ENCODE measurements at regions not wholly inside any gene's neighbourhood (a gene's known extent, or its start where the extent isn't known, plus 50 kb on each side); places are given as distances from the start of the nearest gene placed in this dataset.

DNA sequence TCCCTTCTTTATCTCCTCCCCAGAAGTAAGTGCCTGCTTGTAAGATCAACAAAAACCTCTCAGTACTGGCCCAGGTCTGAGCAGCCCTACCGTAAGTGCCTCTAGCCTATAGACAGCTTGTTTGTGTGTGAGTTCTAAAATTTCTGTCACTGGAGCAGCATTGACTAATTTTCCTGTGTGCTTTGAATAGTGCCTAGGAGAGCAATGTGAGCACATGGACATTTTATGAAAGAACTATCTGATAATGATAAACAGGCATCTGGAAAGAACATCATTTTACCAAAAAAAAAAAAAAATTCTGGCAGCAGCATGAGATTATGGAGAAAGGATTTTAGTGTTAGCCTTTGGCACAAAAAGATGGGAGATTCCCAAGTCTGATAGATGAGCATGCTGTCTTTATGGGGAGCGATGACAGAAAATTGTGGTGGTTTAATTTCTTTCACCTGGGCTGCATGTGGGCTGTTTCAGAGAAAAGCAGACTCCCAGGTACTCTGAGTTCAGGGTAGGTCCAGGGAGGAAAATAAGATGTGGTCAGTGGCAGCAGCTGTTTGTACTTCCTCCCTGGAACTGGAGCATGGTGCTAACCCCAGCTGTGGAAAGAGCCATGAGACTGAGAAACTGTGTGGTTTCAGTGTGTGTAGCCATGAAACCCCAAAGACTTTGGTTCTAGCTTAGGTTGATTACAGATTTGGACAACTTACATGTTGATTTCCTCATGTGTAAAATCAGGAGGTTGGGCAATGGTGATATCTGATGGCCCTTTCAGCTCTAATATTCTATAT lies 419.9 kb downstream of the NTRK2 start:
- no peak overlapping the region for H3K4me2 ChIP-seq (ENCODE audit: low read depth, low read length, poor library complexity, severe bottlenecking)

DNA sequence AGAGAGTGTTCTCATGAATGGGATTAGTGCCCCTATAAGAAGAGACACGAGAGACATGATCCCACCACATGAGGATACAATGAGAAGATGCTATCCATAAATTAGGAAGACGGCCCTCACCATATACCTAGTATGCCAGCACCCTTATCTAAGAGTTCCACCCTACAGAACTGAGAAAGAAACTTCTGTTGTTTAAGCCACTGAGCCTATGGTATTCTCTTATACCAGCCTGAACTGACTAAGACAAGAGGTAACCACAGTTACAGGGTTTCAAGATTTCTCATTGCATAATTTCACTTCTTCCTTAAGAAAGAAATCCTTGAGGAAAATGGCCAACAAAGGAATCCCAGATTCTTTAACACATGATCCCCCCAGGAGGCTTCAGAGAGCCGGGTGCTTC lies 412.4 kb downstream of the NTRK2 start:
- H3K79me2 ChIP-seq (ENCODE audit: insufficient read depth, low read length), result no peaks in the 10 kb centered on the region
- H3K9me2 ChIP-seq (replicated peaks; ENCODE audit: low read depth, low read length), result no peaks in the 10 kb centered on the region
- TF ChIP-seq, protein P1, sequence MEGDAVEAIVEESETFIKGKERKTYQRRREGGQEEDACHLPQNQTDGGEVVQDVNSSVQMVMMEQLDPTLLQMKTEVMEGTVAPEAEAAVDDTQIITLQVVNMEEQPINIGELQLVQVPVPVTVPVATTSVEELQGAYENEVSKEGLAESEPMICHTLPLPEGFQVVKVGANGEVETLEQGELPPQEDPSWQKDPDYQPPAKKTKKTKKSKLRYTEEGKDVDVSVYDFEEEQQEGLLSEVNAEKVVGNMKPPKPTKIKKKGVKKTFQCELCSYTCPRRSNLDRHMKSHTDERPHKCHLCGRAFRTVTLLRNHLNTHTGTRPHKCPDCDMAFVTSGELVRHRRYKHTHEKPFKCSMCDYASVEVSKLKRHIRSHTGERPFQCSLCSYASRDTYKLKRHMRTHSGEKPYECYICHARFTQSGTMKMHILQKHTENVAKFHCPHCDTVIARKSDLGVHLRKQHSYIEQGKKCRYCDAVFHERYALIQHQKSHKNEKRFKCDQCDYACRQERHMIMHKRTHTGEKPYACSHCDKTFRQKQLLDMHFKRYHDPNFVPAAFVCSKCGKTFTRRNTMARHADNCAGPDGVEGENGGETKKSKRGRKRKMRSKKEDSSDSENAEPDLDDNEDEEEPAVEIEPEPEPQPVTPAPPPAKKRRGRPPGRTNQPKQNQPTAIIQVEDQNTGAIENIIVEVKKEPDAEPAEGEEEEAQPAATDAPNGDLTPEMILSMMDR (conservative IDR thresholded peaks at IDR 0.05; ENCODE audit: low read length), result no peak
- TF ChIP-seq EZH2phosphoT487 (IDR thresholded peaks at IDR 0.05; ENCODE audit: borderline replicate concordance), result no peak
- no peaks in the 10 kb centered on the region for H3K4me1 ChIP-seq (ENCODE audit: insufficient read depth, low read length, poor library complexity, severe bottlenecking)
- no peaks in the 10 kb centered on the region; the same call in 1 of the 2 replicates for H3K9me3 ChIP-seq (ENCODE audit: insufficient read depth, low read depth, low read length)
- H3K4me2 ChIP-seq (ENCODE audit: low read depth, low read length, poor library complexity, severe bottlenecking), result no peak overlapping the region
- no peaks in the 10 kb centered on the region for H3K27me3 ChIP-seq (ENCODE audit: insufficient read depth, low read length, poor library complexity, severe bottlenecking)
- no peaks in the 10 kb centered on the region for H3F3A ChIP-seq (ENCODE audit: low read depth)
- H4K20me1 ChIP-seq (ENCODE audit: insufficient read depth, low read length, poor library complexity, severe bottlenecking), result no peaks in the 10 kb centered on the region
- H3K9ac ChIP-seq (ENCODE audit: low read depth, low read length, poor library complexity, severe bottlenecking), result no peak overlapping the region
- no peak overlapping the region for H2AFZ ChIP-seq (ENCODE audit: low read length)
- no peaks in the 10 kb centered on the region for H3K36me3 ChIP-seq (ENCODE audit: insufficient read depth, low read length)
- no peak overlapping the region for H3K4me3 ChIP-seq (ENCODE audit: low read length, poor library complexity, severe bottlenecking)

More for the DNA sequence above, 419.9 kb downstream of the NTRK2 start:
- no peaks in the 10 kb centered on the region for H4K20me1 ChIP-seq (ENCODE audit: insufficient read depth, low read length, poor library complexity, severe bottlenecking)
- no peak overlapping the region for H3K9ac ChIP-seq (ENCODE audit: low read depth, low read length, poor library complexity, severe bottlenecking)
- no peaks in the 10 kb centered on the region for H3K79me2 ChIP-seq (ENCODE audit: insufficient read depth, low read length)
- H3K4me1 ChIP-seq (ENCODE audit: insufficient read depth, low read length, poor library complexity, severe bottlenecking), result no peaks in the 10 kb centered on the region
- no peaks in the 10 kb centered on the region for H3K9me3 ChIP-seq (ENCODE audit: insufficient read depth, low read depth, low read length)
- H3K9me2 ChIP-seq (replicated peaks; ENCODE audit: low read depth, low read length), result no peaks in the 10 kb centered on the region
- no peaks in the 10 kb centered on the region for H3F3A ChIP-seq (ENCODE audit: low read depth)
- no peaks in the 10 kb centered on the region for H3K36me3 ChIP-seq (ENCODE audit: insufficient read depth, low read length)
- no peaks in the 10 kb centered on the region for H3K27me3 ChIP-seq (ENCODE audit: insufficient read depth, low read length, poor library complexity, severe bottlenecking)
- TF ChIP-seq EZH2phosphoT487 (IDR thresholded peaks at IDR 0.05; ENCODE audit: borderline replicate concordance), result no peak
- TF ChIP-seq, protein P1 (conservative IDR thresholded peaks at IDR 0.05; ENCODE audit: low read length), result no peak
- no peak overlapping the region for H3K4me3 ChIP-seq (ENCODE audit: low read length, poor library complexity, severe bottlenecking)
- no peak overlapping the region for H2AFZ ChIP-seq (ENCODE audit: low read length)

DNA sequence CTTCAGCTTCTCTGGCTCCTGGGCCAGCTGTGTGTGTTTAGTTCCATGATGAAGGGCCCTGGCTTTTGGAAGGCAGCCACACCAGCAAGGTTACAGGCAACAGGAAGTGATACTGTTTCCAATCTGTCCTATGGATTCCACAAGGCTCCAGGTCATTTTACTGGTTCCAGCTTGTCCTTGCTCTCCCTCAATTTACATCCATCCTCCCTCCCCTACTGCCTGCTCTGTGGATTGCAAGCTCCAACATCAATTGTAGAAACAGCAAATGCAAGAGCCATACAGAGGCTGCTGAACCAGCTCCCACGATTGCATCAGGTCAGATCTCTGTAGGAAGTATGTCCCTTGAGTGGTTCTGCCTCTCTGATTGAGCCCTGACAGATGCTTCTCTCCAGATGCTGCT lies 409.8 kb downstream of the NTRK2 start:
- H3K9me2 ChIP-seq (replicated peaks; ENCODE audit: low read depth, low read length), result no peaks in the 10 kb centered on the region
- H3K27me3 ChIP-seq (ENCODE audit: insufficient read depth, low read length, poor library complexity, severe bottlenecking), result no peaks in the 10 kb centered on the region
- H3K4me1 ChIP-seq (ENCODE audit: insufficient read depth, low read length, poor library complexity, severe bottlenecking), result no peaks in the 10 kb centered on the region
- no peaks in the 10 kb centered on the region for H4K20me1 ChIP-seq (ENCODE audit: insufficient read depth, low read length, poor library complexity, severe bottlenecking)
- no peak overlapping the region for H3K9ac ChIP-seq (ENCODE audit: low read depth, low read length, poor library complexity, severe bottlenecking)
- TF ChIP-seq, protein P1 (conservative IDR thresholded peaks at IDR 0.05; ENCODE audit: low read length), result no peak
- TF ChIP-seq EZH2phosphoT487 (IDR thresholded peaks at IDR 0.05; ENCODE audit: borderline replicate concordance), result no peak
- no peaks in the 10 kb centered on the region for H3K36me3 ChIP-seq (ENCODE audit: insufficient read depth, low read length)
- no peak overlapping the region for H3K4me3 ChIP-seq (ENCODE audit: low read length, poor library complexity, severe bottlenecking)
- no peaks in the 10 kb centered on the region; the same call in 1 of the 2 replicates for H3K9me3 ChIP-seq (ENCODE audit: insufficient read depth, low read depth, low read length)
- H2AFZ ChIP-seq (ENCODE audit: low read length), result no peak overlapping the region
- no peaks in the 10 kb centered on the region for H3K79me2 ChIP-seq (ENCODE audit: insufficient read depth, low read length)
- no peaks in the 10 kb centered on the region for H3F3A ChIP-seq (ENCODE audit: low read depth)
- no peak overlapping the region for H3K4me2 ChIP-seq (ENCODE audit: low read depth, low read length, poor library complexity, severe bottlenecking)

Data from Loucy (cell line).